OCI-LY1 (cell line): ENCODE measurements at regions not wholly inside any gene's neighbourhood (a gene's known extent, or its start where the extent isn't known, plus 50 kb on each side); places are given as distances from the start of the nearest gene placed in this dataset.

Experiments
- EZH2 ChIP-seq: fragments of 200-600 bp; sonication (generic), shearing (Covaris generic); IDR thresholded peaks from 2 replicates; pipeline ENCODE4 v1.8.0; 2017; ENCODE audit warnings: borderline replicate concordance, mixed run types, mild to moderate bottlenecking, antibody characterized with exemption, low read length, moderate library complexity, mixed read lengths
- TF ChIP-seq, protein P1 (sequence below): fragments of 200-600 bp; sonication (generic), shearing (Covaris generic); IDR thresholded peaks from 2 replicates; pipeline ENCODE4 v1.5.1; 2017; ENCODE audit warnings: mild to moderate bottlenecking, antibody characterized with exemption, low read length, moderate library complexity, mixed read lengths

GRCh38 chr6:163886428-163886827 lies 471.9 kb downstream of the QKI start:
- TF ChIP-seq, protein P1, sequence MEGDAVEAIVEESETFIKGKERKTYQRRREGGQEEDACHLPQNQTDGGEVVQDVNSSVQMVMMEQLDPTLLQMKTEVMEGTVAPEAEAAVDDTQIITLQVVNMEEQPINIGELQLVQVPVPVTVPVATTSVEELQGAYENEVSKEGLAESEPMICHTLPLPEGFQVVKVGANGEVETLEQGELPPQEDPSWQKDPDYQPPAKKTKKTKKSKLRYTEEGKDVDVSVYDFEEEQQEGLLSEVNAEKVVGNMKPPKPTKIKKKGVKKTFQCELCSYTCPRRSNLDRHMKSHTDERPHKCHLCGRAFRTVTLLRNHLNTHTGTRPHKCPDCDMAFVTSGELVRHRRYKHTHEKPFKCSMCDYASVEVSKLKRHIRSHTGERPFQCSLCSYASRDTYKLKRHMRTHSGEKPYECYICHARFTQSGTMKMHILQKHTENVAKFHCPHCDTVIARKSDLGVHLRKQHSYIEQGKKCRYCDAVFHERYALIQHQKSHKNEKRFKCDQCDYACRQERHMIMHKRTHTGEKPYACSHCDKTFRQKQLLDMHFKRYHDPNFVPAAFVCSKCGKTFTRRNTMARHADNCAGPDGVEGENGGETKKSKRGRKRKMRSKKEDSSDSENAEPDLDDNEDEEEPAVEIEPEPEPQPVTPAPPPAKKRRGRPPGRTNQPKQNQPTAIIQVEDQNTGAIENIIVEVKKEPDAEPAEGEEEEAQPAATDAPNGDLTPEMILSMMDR, result no peak
- TF ChIP-seq EZH2, result no peak
